ENCODE measurements at regions not wholly inside any gene's neighbourhood (a gene's known extent, or its start where the extent isn't known, plus 50 kb on each side); places are given as distances from the start of the nearest gene placed in this dataset.

DNA sequence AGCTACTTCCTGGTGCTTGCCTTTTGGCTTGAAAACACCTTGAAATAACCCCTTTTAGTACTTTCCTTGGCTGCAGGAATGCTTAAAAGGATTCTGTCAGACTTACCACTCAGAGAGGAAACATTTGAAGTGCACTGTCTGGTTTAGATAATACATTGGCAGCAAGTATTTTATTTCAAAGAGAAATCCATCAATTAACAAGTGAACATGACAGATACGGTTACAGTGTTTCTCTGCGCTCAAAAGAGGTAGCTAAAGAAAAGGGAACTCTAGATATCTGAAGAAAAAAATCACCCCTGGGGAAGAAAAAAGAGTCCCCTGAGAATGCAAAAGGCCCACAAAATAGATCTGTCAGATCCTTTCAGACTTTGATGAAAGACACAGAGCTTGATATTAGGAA, 421.9 kb downstream of the LRFN5 start:
- no peak for FAIRE-seq
- no TSS peak for BruUV-seq (replicated peaks)
- Histone ChIP-seq H3K36me3 (ENCODE audit: control insufficient read depth in 2 of 2, extremely low read depth in 1 of 2, insufficient read depth in 2 of 2, low read length in 2 of 2) (no peaks in the 10 kb centered on the region), H3K79me2 (ENCODE audit: control insufficient read depth, insufficient read depth, low read length) (no peaks in the 10 kb centered on the region), H2AFZ (ENCODE audit: low read depth, low read length) (no peak overlapping the region), H3K9me1 (replicated peaks; ENCODE audit: control insufficient read depth, extremely low read depth, insufficient read depth, low read length) (no peaks in the 10 kb centered on the region), H3K9me3 (replicated peaks; ENCODE audit: control insufficient read depth, insufficient read depth, low read length) (no peaks in the 10 kb centered on the region), H3K9ac (replicated peaks; ENCODE audit: extremely low read depth, insufficient read depth, low read length) (no peak overlapping the region), H4K20me1 (replicated peaks; ENCODE audit: control insufficient read depth, extremely low read depth, insufficient read depth, low read length) (no peaks in the 10 kb centered on the region), H3K27me3 (ENCODE audit: control insufficient read depth in 2 of 2, insufficient read depth in 2 of 2, low read length in 2 of 2) (no peaks in the 10 kb centered on the region), H3K4me3 (replicated peaks in 1 of 3; ENCODE audit: insufficient read depth in 1 of 3, low read depth in 1 of 3, low read length in 3 of 3) (no peak overlapping the region), H3K27ac (ENCODE audit: insufficient read depth, low read depth, low read length) (no peak overlapping the region), H3K4me2 (ENCODE audit: insufficient read depth, low read length) (no peak overlapping the region), H3K4me1 (ENCODE audit: control insufficient read depth, extremely low read depth, insufficient read depth, low read length) (no peaks in the 10 kb centered on the region)
- TF ChIP-seq POLR2AphosphoS5 (IDR thresholded peaks at IDR 0.05; ENCODE audit: insufficient read depth, low read depth, low read length) = no peak
- TF ChIP-seq FOS (IDR thresholded peaks at IDR 0.05; ENCODE audit: borderline replicate concordance, insufficient read depth, low read length) = no peak
- TF ChIP-seq POLR2A (IDR thresholded peaks at IDR 0.05; ENCODE audit: low read depth, low read length) = no peak
- TF ChIP-seq, protein P1, sequence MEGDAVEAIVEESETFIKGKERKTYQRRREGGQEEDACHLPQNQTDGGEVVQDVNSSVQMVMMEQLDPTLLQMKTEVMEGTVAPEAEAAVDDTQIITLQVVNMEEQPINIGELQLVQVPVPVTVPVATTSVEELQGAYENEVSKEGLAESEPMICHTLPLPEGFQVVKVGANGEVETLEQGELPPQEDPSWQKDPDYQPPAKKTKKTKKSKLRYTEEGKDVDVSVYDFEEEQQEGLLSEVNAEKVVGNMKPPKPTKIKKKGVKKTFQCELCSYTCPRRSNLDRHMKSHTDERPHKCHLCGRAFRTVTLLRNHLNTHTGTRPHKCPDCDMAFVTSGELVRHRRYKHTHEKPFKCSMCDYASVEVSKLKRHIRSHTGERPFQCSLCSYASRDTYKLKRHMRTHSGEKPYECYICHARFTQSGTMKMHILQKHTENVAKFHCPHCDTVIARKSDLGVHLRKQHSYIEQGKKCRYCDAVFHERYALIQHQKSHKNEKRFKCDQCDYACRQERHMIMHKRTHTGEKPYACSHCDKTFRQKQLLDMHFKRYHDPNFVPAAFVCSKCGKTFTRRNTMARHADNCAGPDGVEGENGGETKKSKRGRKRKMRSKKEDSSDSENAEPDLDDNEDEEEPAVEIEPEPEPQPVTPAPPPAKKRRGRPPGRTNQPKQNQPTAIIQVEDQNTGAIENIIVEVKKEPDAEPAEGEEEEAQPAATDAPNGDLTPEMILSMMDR (IDR thresholded peaks at IDR 0.05; ENCODE audit: extremely low read depth in 1 of 2, insufficient read depth in 1 of 2, low read depth in 1 of 2, low read length in 2 of 2) = no peak
- TF ChIP-seq, protein P2, sequence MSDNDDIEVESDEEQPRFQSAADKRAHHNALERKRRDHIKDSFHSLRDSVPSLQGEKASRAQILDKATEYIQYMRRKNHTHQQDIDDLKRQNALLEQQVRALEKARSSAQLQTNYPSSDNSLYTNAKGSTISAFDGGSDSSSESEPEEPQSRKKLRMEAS (IDR thresholded peaks at IDR 0.05; ENCODE audit: insufficient read depth, insufficient read length) = no peak
- no peak for TF ChIP-seq MYC (IDR thresholded peaks at IDR 0.05; ENCODE audit: low read depth, low read length)
- TF ChIP-seq EZH2 (IDR thresholded peaks at IDR 0.05; ENCODE audit: borderline replicate concordance, low read depth, low read length, severe bottlenecking) = no peak
- TF ChIP-seq GATA2 (IDR thresholded peaks at IDR 0.05; ENCODE audit: insufficient read depth, insufficient read length, low read depth, low read length) = no peak
- TF ChIP-seq JUN (IDR thresholded peaks at IDR 0.05; ENCODE audit: borderline replicate concordance, insufficient read depth, insufficient read length, low read depth) = no peak
- CTCF ChIA-PET = no interaction called here
- intact Hi-C loops (cut with micrococcal nuclease) = no loop called here
- POLR2A ChIA-PET = no interaction called here
- dilution Hi-C loops (cut with MboI; ENCODE audit: extremely low pct_ligation_motif_present, low sequenced_read_pairs) = no loop called here
- DNase-seq (ENCODE audit: low read depth, low spot score) = no peak

Measured in endothelial cell of umbilical vein (primary cell).